GM12865 (cell line): ENCODE measurements at regions not wholly inside any gene's neighbourhood (a gene's known extent, or its start where the extent isn't known, plus 50 kb on each side); places are given as distances from the start of the nearest gene placed in this dataset.

Experiments
- DNase-seq: peaks from one replicate; pipeline ENCODE4 v3.0.0; 2010; ENCODE audit warnings: low read depth
- H3K4me3 ChIP-seq: 2 replicates; pipeline ENCODE4 v1.5.1; 2011; ENCODE audit warnings: mild to moderate bottlenecking, low read depth, low read length, control low read depth
- CTCF ChIP-seq: IDR thresholded peaks from 2 replicates; pipeline ENCODE4 v1.5.1; 2011; ENCODE audit warnings: low read length, control low read depth, low read depth, inconsistent platforms; ENCODE audit not compliant: insufficient read depth; ENCODE audit errors: missing control alignments

DNA sequence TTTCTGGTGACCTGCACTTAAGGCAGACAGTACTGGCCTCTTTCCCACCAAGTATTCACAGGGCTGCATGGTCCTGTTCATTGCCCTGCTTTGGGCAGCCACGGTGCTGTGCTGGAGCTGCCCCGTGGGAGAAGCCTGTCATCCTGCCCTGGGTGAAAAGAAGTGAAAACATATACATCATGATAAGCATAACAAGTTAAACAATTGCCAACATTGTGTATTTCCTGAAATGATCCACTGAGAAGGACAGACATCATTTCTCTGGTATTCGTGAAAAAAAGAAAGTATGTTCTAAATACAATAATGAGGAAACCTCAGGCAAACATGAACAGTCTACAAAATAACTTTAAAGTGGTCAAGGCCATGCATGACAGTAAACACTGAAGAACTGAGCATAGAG, 393.1 kb downstream of the TMEM135 start:
- H3K4me3 ChIP-seq, result no peak overlapping the region
- TF ChIP-seq CTCF, result no peak
- no peak for DNase-seq

- no peak for TF ChIP-seq CTCF
- no peak overlapping the region for H3K4me3 ChIP-seq
- DNase-seq, result no peak
Observed at GRCh38 chr11:87429996-87430395, 392.3 kb downstream of the TMEM135 start.

- no peak for DNase-seq
- no peak for TF ChIP-seq CTCF
- no peak overlapping the region for H3K4me3 ChIP-seq
Observed at GRCh38 chr11:87428266-87428665, 390.5 kb downstream of the TMEM135 start.

DNA sequence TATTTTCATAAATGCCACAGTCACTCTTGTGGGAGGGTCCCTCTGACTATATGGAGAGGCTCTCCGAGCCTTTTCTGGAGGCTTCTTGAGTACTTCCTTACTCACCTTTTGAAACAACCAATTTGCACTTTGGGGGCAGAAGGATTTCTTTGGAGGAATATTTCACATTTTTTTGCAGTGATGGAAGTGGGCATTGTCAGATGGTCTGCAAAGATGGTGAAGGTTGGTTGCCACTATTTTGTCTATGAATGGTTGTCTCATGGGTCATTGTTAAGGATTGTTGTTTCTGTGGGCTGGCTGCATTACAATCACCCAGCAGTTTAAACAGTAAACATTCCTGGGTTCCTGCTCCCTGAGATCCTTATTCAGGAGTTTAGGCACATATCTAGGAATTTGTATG, 388.2 kb downstream of the TMEM135 start:
- no peak for TF ChIP-seq CTCF
- H3K4me3 ChIP-seq, result no peak overlapping the region
- DNase-seq, result no peak

GRCh38 chr11:87425391-87425790, 387.7 kb downstream of the TMEM135 start:
- no peak overlapping the region for H3K4me3 ChIP-seq
- DNase-seq, result no peak
- TF ChIP-seq CTCF, result no peak

DNA sequence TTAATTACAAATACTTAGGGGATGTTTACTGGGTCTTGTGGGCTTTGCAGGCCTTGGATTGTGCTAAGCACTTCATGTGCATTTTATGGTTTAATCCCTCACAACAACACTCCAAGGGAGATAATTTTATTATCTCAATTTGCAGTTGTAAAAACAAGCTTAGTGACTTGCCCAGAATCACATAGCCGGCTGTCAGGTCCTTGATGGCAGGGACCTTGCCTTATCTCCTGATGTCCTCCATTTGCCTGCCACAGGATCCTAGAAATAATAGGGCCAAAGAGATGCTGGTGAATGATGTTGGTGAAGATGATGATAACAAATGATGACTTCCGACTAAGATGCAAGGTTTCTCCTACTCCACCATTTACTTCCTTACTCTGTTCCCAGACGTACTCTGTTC, 385.4 kb downstream of the TMEM135 start:
- no peak for DNase-seq
- TF ChIP-seq CTCF, result no peak
- no peak overlapping the region for H3K4me3 ChIP-seq

DNA sequence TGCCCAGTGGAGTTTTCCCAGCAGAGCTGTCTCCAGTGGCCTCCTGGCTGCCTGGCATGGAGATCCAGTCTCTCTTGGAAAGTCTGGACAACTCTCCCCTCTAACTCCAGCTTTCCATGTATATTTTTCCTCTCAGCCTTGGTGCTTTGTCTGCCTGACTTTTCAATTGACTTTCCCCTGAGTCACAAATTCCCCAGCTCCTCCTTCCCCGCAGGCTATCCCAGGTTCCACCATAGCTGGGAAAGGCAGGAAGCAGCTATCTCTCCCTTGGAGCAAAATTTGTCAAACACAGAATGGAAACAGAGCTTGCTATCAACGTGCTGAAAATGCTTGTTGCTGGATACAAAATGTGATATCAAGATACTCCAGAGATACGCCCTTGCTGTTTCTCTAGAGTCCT, 384.8 kb downstream of the TMEM135 start:
- no peak for TF ChIP-seq CTCF
- no peak overlapping the region for H3K4me3 ChIP-seq
- no peak for DNase-seq
